ENCODE measurements at regions not wholly inside any gene's neighbourhood (a gene's known extent, or its start where the extent isn't known, plus 50 kb on each side); places are given as distances from the start of the nearest gene placed in this dataset.

DNA sequence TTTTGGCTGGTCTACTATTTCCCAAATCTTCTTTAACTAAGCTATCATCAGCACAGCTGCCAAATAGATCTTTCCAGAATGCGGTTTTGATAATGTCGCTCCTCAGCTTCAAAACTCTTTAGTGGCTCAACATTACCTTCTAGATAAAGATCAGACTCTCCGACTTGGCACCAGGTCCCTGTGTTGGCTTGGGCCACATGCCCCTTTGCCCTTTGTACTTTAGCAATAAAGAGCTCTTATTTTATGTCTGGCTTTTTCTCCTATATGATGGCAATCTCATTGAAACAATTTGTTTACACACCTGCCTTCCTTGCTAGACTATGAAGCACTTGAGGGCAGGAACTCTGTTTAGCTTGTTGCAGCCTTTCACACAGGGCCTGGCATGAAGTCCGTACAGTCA lies 128.9 kb upstream of the GATA6 start:
- TF ChIP-seq REST (IDR thresholded peaks at IDR 0.05) (no peak), POLR2AphosphoS2 (conservative IDR thresholded peaks at IDR 0.05; ENCODE audit: low read length) (no peak), POLR2A (IDR thresholded peaks at IDR 0.05; ENCODE audit: low read length) (no peak), CEBPB (IDR thresholded peaks at IDR 0.05) (no peak), JUN (IDR thresholded peaks at IDR 0.05) (no peak), RARB (CRISPR knock-in tag; IDR thresholded peaks at IDR 0.05) (no peak), EP300 (IDR thresholded peaks at IDR 0.05) (no peak), SMC3 (IDR thresholded peaks at IDR 0.05) (no peak), PHF8 (IDR thresholded peaks at IDR 0.05; ENCODE audit: borderline replicate concordance, low read depth) (no peak), RNF2 (IDR thresholded peaks at IDR 0.05; ENCODE audit: borderline replicate concordance, low read depth) (no peak)
- TF ChIP-seq, protein P1, sequence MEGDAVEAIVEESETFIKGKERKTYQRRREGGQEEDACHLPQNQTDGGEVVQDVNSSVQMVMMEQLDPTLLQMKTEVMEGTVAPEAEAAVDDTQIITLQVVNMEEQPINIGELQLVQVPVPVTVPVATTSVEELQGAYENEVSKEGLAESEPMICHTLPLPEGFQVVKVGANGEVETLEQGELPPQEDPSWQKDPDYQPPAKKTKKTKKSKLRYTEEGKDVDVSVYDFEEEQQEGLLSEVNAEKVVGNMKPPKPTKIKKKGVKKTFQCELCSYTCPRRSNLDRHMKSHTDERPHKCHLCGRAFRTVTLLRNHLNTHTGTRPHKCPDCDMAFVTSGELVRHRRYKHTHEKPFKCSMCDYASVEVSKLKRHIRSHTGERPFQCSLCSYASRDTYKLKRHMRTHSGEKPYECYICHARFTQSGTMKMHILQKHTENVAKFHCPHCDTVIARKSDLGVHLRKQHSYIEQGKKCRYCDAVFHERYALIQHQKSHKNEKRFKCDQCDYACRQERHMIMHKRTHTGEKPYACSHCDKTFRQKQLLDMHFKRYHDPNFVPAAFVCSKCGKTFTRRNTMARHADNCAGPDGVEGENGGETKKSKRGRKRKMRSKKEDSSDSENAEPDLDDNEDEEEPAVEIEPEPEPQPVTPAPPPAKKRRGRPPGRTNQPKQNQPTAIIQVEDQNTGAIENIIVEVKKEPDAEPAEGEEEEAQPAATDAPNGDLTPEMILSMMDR (IDR thresholded peaks at IDR 0.05), result no peak

Measured in A549 (cell line).